Fibroblast of lung (primary cell): ENCODE measurements at regions not wholly inside any gene's neighbourhood (a gene's known extent, or its start where the extent isn't known, plus 50 kb on each side); places are given as distances from the start of the nearest gene placed in this dataset.
"Not testable (repeated sequence)": the region's sequence is repeated elsewhere in the genome, so short reads cannot be mapped to it uniquely, and the experiment has no call there.

Experiments used
- DNase-seq, 2 donors: peaks; one replicate each; pipeline versions ENCODE4 v3.0.0 to v3.0.0-alpha.2; 2010; ENCODE audit warnings: low read depth in 2 of 2
- H2AFZ ChIP-seq: 2 replicates; pipeline ENCODE4 v1.5.1; 2012; ENCODE audit warnings: low read length, control low read depth, inconsistent platforms
- H3K27ac ChIP-seq: 2 replicates; pipeline ENCODE4 v1.5.1; 2011; ENCODE audit warnings: low read length, control low read depth; ENCODE audit not compliant: insufficient read depth
- H3K27me3 ChIP-seq: 2 replicates; pipeline ENCODE4 v1.5.1; 2011; ENCODE audit warnings: mild to moderate bottlenecking, low read length; ENCODE audit not compliant: control insufficient read depth, insufficient read depth
- H3K36me3 ChIP-seq: 2 replicates; pipeline ENCODE4 v1.5.1; 2011; ENCODE audit warnings: low read length; ENCODE audit not compliant: control insufficient read depth, insufficient read depth
- H3K4me1 ChIP-seq: 2 replicates; pipeline ENCODE4 v1.5.1; 2011; ENCODE audit warnings: low read length; ENCODE audit not compliant: control insufficient read depth, insufficient read depth; ENCODE audit errors: extremely low read depth
- H3K4me2 ChIP-seq: 2 replicates; pipeline ENCODE4 v1.5.1; 2011; ENCODE audit warnings: low read length, control low read depth; ENCODE audit not compliant: insufficient read depth; ENCODE audit errors: extremely low read depth
- H3K4me3 ChIP-seq, 4 experiments: fragments of 200-600 bp in 1 of 4; sonication (generic) in 1 of 4; replicated peaks in 1 of 4; 2 replicates each; pipeline ENCODE4 v1.5.1; 2011 to 2016; ENCODE audit warnings: low read length in 4 of 4, low read depth in 3 of 4, mild to moderate bottlenecking in 3 of 4, control low read depth in 2 of 4, inconsistent platforms in 1 of 4, mixed read lengths in 1 of 4; ENCODE audit not compliant: insufficient read depth in 1 of 4; ENCODE audit errors: control extremely low read depth in 1 of 4
- H3K79me2 ChIP-seq: 2 replicates; pipeline ENCODE4 v1.5.1; 2012; ENCODE audit warnings: mild to moderate bottlenecking, low read length, inconsistent platforms; ENCODE audit not compliant: control insufficient read depth, insufficient read depth
- H3K9ac ChIP-seq: 2 replicates; pipeline ENCODE4 v1.5.1; 2011; ENCODE audit warnings: mild to moderate bottlenecking, low read length, control low read depth; ENCODE audit not compliant: insufficient read depth
- H3K9me3 ChIP-seq: 2 replicates; pipeline ENCODE4 v1.5.1; 2012; ENCODE audit warnings: low read depth, low read length; ENCODE audit not compliant: control insufficient read depth, insufficient read depth
- H4K20me1 ChIP-seq: 2 replicates; pipeline ENCODE4 v1.5.1; 2011; ENCODE audit warnings: low read length; ENCODE audit not compliant: control insufficient read depth, insufficient read depth; ENCODE audit errors: extremely low read depth
- EZH2 ChIP-seq: IDR thresholded peaks from 2 replicates; pipeline ENCODE4 v1.5.1; 2012; ENCODE audit warnings: low read length, control low read depth, mild to moderate bottlenecking; ENCODE audit errors: missing control alignments
- TF ChIP-seq, protein P1 (sequence below), 2 donors: IDR thresholded peaks in 1 of 2; conservative IDR thresholded peaks in 1 of 2; 1 replicate in 1 of 2; 2 replicates in 1 of 2; pipeline ENCODE4 v1.5.1; 2011 to 2012; ENCODE audit warnings: low read length in 2 of 2, control low read depth in 1 of 2, inconsistent platforms in 1 of 2, low read depth in 1 of 2, mild to moderate bottlenecking in 1 of 2

DNA sequence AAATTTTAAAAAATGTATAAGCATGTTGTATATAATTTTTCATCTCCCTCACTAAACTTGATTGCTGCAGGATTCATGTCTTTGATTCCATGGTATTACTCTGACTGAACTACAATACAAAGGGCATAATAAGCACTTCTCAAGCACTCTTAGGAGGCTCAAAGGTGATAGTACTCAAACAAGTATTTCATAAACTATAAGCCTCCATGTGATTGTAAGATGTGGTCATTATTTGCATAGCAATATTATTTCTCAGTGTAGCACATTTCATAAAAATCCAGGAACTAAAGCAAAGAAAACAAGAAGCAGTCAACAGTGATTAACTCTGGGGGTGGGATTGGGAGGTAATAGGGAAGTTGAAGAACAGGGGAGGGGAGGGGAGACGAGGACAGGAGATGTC, 106.2 kb upstream of the DPT start:
- Histone ChIP-seq H3K9me3 (no peaks in the 10 kb centered on the region), H3K27ac (no peak overlapping the region), H3K4me2 (no peak overlapping the region), H3K79me2 (no peaks in the 10 kb centered on the region), H2AFZ (no peak overlapping the region), H3K27me3 (no peaks in the 10 kb centered on the region), H3K4me1 (no peaks in the 10 kb centered on the region), H3K36me3 (no peaks in the 10 kb centered on the region), H3K9ac (no peak overlapping the region), H3K4me3 (no peak overlapping the region), H4K20me1 (no peaks in the 10 kb centered on the region)
- DNase-seq = no peak
- TF ChIP-seq, protein P1, sequence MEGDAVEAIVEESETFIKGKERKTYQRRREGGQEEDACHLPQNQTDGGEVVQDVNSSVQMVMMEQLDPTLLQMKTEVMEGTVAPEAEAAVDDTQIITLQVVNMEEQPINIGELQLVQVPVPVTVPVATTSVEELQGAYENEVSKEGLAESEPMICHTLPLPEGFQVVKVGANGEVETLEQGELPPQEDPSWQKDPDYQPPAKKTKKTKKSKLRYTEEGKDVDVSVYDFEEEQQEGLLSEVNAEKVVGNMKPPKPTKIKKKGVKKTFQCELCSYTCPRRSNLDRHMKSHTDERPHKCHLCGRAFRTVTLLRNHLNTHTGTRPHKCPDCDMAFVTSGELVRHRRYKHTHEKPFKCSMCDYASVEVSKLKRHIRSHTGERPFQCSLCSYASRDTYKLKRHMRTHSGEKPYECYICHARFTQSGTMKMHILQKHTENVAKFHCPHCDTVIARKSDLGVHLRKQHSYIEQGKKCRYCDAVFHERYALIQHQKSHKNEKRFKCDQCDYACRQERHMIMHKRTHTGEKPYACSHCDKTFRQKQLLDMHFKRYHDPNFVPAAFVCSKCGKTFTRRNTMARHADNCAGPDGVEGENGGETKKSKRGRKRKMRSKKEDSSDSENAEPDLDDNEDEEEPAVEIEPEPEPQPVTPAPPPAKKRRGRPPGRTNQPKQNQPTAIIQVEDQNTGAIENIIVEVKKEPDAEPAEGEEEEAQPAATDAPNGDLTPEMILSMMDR (conservative IDR thresholded peaks at IDR 0.05 in 1 of 2, IDR thresholded peaks at IDR 0.05 in 1 of 2; ENCODE audit: low read depth in 1 of 2, low read length in 2 of 2) = no peak
- no peak for TF ChIP-seq EZH2

GRCh38 chr1:168835791-168836190, 106.8 kb upstream of the DPT start:
- H3K4me3 ChIP-seq = no peak overlapping the region
- H3K79me2 ChIP-seq = no peaks in the 10 kb centered on the region
- no peak overlapping the region for H3K4me2 ChIP-seq
- no peak for DNase-seq
- H3K36me3 ChIP-seq = no peaks in the 10 kb centered on the region
- H4K20me1 ChIP-seq = no peaks in the 10 kb centered on the region
- no peak overlapping the region for H3K27ac ChIP-seq
- H3K4me1 ChIP-seq = no peaks in the 10 kb centered on the region
- no peak overlapping the region for H3K9ac ChIP-seq
- no peaks in the 10 kb centered on the region for H3K27me3 ChIP-seq
- no peaks in the 10 kb centered on the region for H3K9me3 ChIP-seq
- TF ChIP-seq, protein P1 (conservative IDR thresholded peaks at IDR 0.05 in 1 of 2, IDR thresholded peaks at IDR 0.05 in 1 of 2; ENCODE audit: low read depth in 1 of 2, low read length in 2 of 2) = no peak
- no peak for TF ChIP-seq EZH2
- no peak overlapping the region for H2AFZ ChIP-seq

GRCh38 chr1:168836469-168836868, 107.5 kb upstream of the DPT start:
- H2AFZ ChIP-seq = no peak overlapping the region
- TF ChIP-seq EZH2 = no peak
- TF ChIP-seq, protein P1 (conservative IDR thresholded peaks at IDR 0.05 in 1 of 2, IDR thresholded peaks at IDR 0.05 in 1 of 2; ENCODE audit: low read depth in 1 of 2, low read length in 2 of 2) = no peak

DNA sequence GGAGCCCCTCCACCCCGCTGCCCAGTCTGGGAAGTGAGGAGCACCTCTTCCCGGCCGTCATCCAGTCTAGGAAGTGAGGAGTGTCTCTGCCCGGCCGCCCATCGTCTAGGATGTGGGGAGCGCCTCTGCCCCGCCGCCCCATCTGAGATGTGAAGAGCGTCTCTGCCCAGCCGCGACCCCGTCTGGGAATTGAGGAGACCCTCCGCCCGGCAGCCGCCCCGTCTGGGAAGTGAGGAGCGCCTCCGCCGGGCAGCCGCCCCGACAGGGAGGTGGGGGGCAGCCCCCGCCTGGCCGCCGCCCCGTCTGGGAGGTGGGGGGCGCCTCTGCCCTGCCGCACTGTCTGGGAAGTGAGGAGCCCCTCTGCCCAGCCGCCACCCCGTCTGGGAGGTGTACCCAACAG, 108.2 kb upstream of the DPT start:
- H4K20me1 ChIP-seq, H3K4me1 ChIP-seq, H3K27me3 ChIP-seq, H3K4me2 ChIP-seq, DNase-seq, H2AFZ ChIP-seq, H3K4me3 ChIP-seq, H3K9me3 ChIP-seq, H3K79me2 ChIP-seq, H3K36me3 ChIP-seq, H3K9ac ChIP-seq, H3K27ac ChIP-seq: not testable (repeated sequence)

More at GRCh38 chr1:168836469-168836868, 107.5 kb upstream of the DPT start:
- Histone ChIP-seq H3K9ac (no peak overlapping the region), H3K27ac (no peak overlapping the region), H3K36me3 (no peaks in the 10 kb centered on the region), H3K4me3 (no peak overlapping the region), H3K4me2 (no peak overlapping the region), H4K20me1 (no peaks in the 10 kb centered on the region), H3K4me1 (no peaks in the 10 kb centered on the region), H3K79me2 (no peaks in the 10 kb centered on the region), H3K9me3 (no peaks in the 10 kb centered on the region), H3K27me3 (no peaks in the 10 kb centered on the region)
- DNase-seq = no peak
